HG02623 (cell line): ENCODE measurements at regions not wholly inside any gene's neighbourhood (a gene's known extent, or its start where the extent isn't known, plus 50 kb on each side); places are given as distances from the start of the nearest gene placed in this dataset.

Experiments used
- ATAC-seq: cut with Tn5 transposase; IDR thresholded peaks from one replicate; pipeline ENCODE4 v1.9.1; 2021; ENCODE audit warnings: moderate library complexity; ENCODE audit not compliant: unreplicated experiment

DNA sequence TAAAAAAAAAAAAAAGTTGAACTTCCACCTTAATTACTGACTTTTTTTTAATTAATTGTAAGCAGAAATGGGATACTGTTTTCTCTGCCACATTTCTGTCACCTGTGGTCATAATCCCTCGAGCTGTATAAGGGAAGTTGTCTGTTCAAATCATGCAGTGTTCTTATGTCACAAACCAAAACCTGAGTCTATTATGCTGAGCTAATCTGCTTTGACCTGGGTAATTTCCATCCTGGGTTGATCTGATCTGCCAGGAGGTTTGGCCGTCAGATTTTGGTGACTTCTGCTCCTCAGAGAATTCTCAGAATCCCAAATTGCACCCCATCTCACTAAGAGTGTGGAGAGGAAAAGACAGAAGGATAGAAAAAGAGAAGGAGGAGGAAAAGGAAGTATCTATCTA is 683.1 kb downstream of the KCTD8 start:
- ATAC-seq, result no peak

- peak; percentile 48 for ATAC-seq
Observed at GRCh38 chr4:43766648-43767047, 682.0 kb downstream of the KCTD8 start.

- no peak for ATAC-seq
Observed at GRCh38 chr4:43776371-43776770, 672.2 kb downstream of the KCTD8 start.

GRCh38 chr4:43778187-43778915 is 670.3 kb downstream of the KCTD8 start:
- ATAC-seq, result no peak

DNA sequence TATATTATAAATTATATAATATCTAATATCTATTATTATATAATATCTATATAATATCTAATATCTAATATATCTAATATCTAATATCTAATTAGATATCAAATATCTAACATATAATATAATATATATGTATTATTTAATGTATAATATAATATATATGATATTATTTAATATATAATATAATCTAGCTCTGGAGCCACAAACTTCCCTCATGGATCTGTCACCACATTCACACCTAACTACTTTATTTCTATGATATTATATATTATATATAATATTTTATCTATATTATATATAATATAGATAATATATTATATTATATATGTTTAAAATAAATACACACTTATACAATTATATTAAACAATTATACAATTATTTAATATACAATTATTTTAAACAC is 667.5 kb downstream of the KCTD8 start:
- ATAC-seq, result no peak

- no peak for ATAC-seq
Observed at GRCh38 chr4:43782391-43782790, 666.2 kb downstream of the KCTD8 start.

DNA sequence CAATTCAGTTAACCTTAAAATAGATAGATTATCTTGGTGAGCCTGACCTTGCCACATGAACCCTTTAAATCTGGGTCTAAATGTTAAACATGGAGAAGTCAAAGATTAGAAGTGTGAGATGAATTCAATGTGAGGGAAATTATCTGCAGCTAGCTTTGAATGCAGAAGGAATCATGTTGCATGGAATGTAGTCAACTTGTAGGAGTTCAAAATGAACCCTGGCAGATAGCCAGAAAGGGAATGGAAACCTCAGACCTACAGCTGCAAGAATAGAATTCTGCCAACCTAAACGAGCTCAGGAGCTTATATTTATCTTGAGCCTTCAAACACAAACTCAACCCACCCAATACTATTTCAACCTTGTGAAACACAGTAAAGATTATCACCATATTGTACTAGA is 632.5 kb downstream of the KCTD8 start:
- ATAC-seq, result no peak

GRCh38 chr4:43822621-43823020 is 626.0 kb downstream of the KCTD8 start:
- ATAC-seq, result no peak

DNA sequence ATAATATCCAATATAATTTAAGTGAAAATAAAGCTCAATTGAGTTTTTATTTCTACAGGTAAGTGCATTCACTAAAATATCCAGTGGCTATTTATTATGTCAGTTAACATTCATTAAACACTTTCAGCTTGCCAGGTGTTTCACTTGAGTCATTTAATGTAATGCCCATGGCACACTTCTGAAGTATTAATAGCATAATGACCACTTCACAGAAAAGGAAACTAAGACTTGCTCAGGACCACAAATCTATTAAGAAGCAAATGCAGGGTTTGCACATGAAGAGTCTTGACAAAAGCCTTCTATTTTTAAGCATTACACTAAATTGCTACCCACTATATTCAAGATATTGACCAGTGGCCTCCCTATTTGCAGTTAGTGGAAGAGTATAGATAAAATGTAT is 612.7 kb downstream of the KCTD8 start:
- no peak for ATAC-seq

- no peak for ATAC-seq
Observed at GRCh38 chr4:43837171-43837570, 611.4 kb downstream of the KCTD8 start.

DNA sequence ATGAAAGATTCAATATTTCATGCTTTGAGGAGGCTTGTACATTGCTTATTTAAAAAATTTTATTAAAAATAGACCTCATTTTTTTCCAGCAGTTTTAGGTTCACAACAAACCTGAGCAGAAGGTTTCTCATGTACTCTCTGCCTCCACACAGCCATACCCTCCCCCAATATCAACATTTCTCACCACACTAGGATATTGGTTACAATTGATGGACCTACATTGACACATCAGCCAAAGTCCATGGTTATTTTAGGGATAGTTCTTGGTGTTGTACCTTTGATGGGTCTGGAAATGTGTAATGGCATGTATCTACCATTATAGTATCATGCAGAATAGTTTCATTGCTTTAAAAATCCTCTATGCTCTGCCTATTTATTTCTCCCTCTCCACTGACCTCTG is 611.0 kb downstream of the KCTD8 start:
- ATAC-seq, result no peak

DNA sequence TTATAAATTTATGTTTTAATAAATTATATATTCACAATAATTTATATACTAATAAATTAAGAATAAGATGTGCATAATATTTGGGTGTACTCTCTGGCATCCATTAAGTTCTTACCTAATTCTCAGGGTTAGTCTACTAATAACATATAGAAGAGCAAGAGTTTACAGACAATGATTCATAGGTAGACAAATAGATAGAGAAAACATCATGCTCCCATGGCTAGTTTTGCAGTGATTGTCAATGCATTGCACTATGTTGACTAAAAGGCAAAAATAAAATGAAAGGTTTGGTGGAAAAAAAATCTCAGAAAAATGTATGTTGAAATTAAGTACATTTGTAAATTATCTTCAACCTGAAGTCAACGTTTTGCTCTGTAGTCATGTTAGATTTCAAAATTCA is 606.0 kb downstream of the KCTD8 start:
- ATAC-seq, result no peak

- no peak for ATAC-seq
Observed at GRCh38 chr4:43843501-43843900, 605.1 kb downstream of the KCTD8 start.

- no peak for ATAC-seq
Observed at GRCh38 chr4:43846111-43846587, 602.5 kb downstream of the KCTD8 start.

DNA sequence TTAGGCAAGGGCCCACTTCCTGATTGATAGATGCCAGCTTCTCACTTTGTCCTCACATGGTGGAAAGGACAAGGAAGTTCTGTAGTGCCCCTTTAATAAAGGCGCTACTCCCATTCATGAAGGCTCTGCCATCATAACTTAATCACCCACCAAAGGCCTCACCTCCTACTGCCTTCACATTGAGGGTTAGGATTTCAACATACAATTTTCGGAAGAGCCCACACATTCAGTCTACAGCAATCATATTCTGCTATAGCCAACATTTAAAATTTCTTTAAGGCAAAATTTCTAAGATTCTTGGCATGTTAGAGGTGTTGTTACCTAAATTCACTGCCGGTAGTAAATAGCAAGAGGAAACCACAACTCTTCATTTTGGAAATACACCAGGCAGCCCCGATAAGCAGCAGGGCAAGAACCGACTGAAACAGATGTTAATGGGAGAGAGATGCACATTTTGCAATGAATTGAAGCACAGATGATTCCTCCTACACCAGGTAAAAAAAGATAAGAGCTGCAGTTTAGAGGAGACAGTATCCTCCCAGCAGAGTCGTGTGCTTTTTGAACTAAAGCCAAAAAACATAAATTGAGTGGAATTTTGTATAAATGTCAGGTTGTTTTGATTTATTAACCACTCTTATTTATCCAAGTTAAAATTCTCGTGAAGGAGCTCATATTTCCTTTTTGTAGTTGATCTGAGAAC is 594.9 kb downstream of the KCTD8 start:
- ATAC-seq, result no peak

GRCh38 chr4:43855283-43855682 is 593.3 kb downstream of the KCTD8 start:
- ATAC-seq, result no peak

DNA sequence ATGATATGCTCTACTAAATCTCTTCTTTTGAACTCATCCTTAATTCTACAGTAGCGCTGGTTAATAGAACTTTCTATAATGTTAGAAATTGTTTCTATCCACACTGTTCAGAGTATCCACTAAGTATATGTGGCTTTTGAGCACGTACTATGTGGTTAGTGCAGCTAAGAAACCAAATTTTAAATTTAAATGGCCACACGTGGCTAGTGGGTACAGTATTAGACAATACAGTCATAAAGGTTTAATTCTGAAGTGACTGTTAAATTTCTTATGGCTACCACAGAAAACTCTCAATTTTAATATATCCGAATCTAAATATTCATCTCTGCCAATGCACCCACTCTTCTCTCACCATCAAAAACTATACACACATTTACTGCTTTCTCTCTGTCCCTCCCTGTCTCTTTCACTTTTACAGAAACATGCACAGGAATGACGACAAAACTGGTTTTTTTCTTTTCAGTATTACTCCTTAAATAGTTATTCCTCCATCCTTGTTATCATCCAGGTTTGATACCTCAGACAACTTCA is 583.9 kb downstream of the KCTD8 start:
- ATAC-seq, result no peak

GRCh38 chr4:43867908-43868307 is 580.7 kb downstream of the KCTD8 start:
- ATAC-seq, result no peak

GRCh38 chr4:43875655-43876054 is 573.0 kb downstream of the KCTD8 start:
- no peak for ATAC-seq

DNA sequence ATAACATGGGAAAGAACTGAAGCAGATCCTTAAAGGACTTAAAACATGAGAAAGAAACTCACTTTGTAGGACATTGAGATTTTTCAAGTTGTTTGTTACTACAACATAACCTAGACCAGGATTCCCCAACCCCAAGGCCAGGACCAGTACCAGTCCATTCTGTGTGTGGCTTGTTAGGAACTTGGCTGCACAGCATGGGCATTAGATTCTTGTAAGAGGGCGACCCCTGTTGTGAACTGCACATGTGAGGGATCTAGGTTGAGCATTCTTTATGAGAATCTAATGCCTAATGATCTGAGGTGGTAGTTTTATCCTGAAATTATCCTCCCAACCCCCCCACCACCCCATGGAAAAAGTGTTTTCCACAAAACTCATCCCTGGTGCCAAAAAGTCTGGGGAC is 566.1 kb downstream of the KCTD8 start:
- ATAC-seq, result no peak

DNA sequence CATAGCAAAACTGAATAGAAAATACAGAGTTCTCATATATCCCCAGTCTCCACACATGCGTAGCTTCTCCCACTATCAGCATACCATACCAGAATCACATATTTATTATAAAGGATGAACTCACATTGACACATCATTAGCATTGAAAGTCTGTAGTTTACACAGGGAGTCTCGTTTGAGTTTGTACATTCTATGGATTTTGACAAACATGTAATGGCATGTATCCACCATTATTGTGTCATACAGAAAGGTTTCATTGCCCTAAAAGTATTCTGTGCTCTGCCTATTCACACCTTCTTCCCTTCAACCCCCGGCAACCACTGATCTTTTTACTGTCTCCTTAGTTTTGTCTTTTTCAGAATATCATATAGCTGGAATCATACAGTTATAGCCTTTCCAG is 562.4 kb downstream of the KCTD8 start:
- no peak for ATAC-seq

DNA sequence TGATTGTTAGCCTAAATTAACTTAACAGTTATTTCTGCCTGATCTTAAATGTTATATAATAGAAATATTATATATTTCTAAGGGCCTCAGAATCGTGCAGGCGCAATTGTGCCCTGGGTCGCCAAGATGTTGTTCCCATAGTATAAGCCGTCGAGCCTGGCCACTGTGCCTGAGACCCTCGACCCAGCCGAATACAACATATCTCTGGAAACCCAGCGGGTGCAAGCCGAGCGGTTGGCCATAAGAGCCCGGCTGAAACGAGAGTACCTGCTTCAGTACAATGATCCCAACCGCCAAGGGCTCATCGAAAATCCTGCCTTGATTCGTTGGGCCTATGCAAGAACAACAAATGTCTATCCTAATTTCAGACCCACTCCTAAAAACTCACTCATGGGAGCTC is 549.8 kb downstream of the KCTD8 start:
- no peak for ATAC-seq
